ENCODE measurements at regions not wholly inside any gene's neighbourhood (a gene's known extent, or its start where the extent isn't known, plus 50 kb on each side); places are given as distances from the start of the nearest gene placed in this dataset.

- no peak for TF ChIP-seq CTCF (IDR thresholded peaks at IDR 0.05)
- TF ChIP-seq POLR2A (IDR thresholded peaks at IDR 0.05): no peak
These were observed 78.6 kb upstream of the SLC44A3 start for GRCh38 chr1:94741510-94741909.
